OCI-LY1 (cell line): ENCODE measurements at regions not wholly inside any gene's neighbourhood (a gene's known extent, or its start where the extent isn't known, plus 50 kb on each side); places are given as distances from the start of the nearest gene placed in this dataset.

Experiments
- CTCF ChIP-seq: fragments of 200-600 bp; sonication (generic), shearing (Covaris generic); IDR thresholded peaks from 2 replicates; pipeline ENCODE4 v1.5.1; 2017; ENCODE audit warnings: mild to moderate bottlenecking, antibody characterized with exemption, low read length, moderate library complexity, mixed read lengths
- EZH2 ChIP-seq: fragments of 200-600 bp; sonication (generic), shearing (Covaris generic); IDR thresholded peaks from 2 replicates; pipeline ENCODE4 v1.8.0; 2017; ENCODE audit warnings: borderline replicate concordance, mixed run types, mild to moderate bottlenecking, antibody characterized with exemption, low read length, moderate library complexity, mixed read lengths

GRCh38 chr15:38134252-38134651 lies 118.4 kb upstream of the SPRED1 start:
- TF ChIP-seq CTCF = no peak
- TF ChIP-seq EZH2 = no peak
